ENCODE measurements at regions not wholly inside any gene's neighbourhood (a gene's known extent, or its start where the extent isn't known, plus 50 kb on each side); places are given as distances from the start of the nearest gene placed in this dataset.

GRCh38 chr3:13178107-13178506 is 104.9 kb upstream of the IQSEC1 start:
- H3K4me1 ChIP-seq, result no peaks in the 10 kb centered on the region
- H3K36me3 ChIP-seq, result no peaks in the 10 kb centered on the region
- no peaks in the 10 kb centered on the region for H3K27me3 ChIP-seq
- no peak overlapping the region for H3K4me3 ChIP-seq
- no peak for DNase-seq (ENCODE audit: low spot score in 2 of 2)
- H3K27ac ChIP-seq, result no peak overlapping the region
- no peak for TF ChIP-seq CTCF (IDR thresholded peaks at IDR 0.05)
- H3K9me3 ChIP-seq, result peaks cover 0 to 34% (median 7%) of the 10 kb centered on the region in 4 donors
- 86 to 100% methylated on average over 3 of the region's 3 CpGs for WGBS, 2 donors

- Histone ChIP-seq H3K4me3 (no peak overlapping the region), H3K4me1 (no peaks in the 10 kb centered on the region), H3K27me3 (no peaks in the 10 kb centered on the region), H3K36me3 (no peaks in the 10 kb centered on the region), H3K9me3 (peaks cover 0 to 32% (median 7%) of the 10 kb centered on the region in 4 donors), H3K27ac (no peak overlapping the region)
- TF ChIP-seq POLR2A (IDR thresholded peaks at IDR 0.05) (no peak), CTCF (IDR thresholded peaks at IDR 0.05) (no peak), EP300 (IDR thresholded peaks at IDR 0.05) (no peak)
- WGBS, 2 donors, result 37 to 90% methylated on average over 2 of the region's 4 CpGs
- no peak for DNase-seq (ENCODE audit: low spot score in 2 of 2)
These were observed 104.4 kb upstream of the IQSEC1 start for GRCh38 chr3:13177641-13178040.

GRCh38 chr3:13177236-13177635 is 104.0 kb upstream of the IQSEC1 start:
- Histone ChIP-seq H3K27me3 (no peaks in the 10 kb centered on the region), H3K36me3 (no peaks in the 10 kb centered on the region), H3K4me1 (no peaks in the 10 kb centered on the region), H3K4me3 (no peak overlapping the region), H3K27ac (no peak overlapping the region), H3K9me3 (peaks cover 0 to 32% (median 7%) of the 10 kb centered on the region in 4 donors)
- no peak for DNase-seq (ENCODE audit: low spot score in 2 of 2)
- WGBS, 2 donors, result 80 to 83% methylated on average over 2 of the region's 2 CpGs
- TF ChIP-seq EP300 (IDR thresholded peaks at IDR 0.05) (no peak), CTCF (IDR thresholded peaks at IDR 0.05) (no peak), POLR2A (IDR thresholded peaks at IDR 0.05) (no peak)

- H3K4me1 ChIP-seq, result no peaks in the 10 kb centered on the region
- DNase-seq (ENCODE audit: low spot score in 2 of 2), result no peak
- no peaks in the 10 kb centered on the region for H3K36me3 ChIP-seq
- H3K27ac ChIP-seq, result no peak overlapping the region
- no peaks in the 10 kb centered on the region for H3K27me3 ChIP-seq
- no peak overlapping the region for H3K4me3 ChIP-seq
- 89 to 91% methylated on average over 10 of the region's 10 CpGs for WGBS, 2 donors
- H3K9me3 ChIP-seq, result peaks cover 0 to 31% (median 7%) of the 10 kb centered on the region in 4 donors
- TF ChIP-seq EP300 (IDR thresholded peaks at IDR 0.05) (no peak), CTCF (IDR thresholded peaks at IDR 0.05) (no peak), POLR2A (IDR thresholded peaks at IDR 0.05) (no peak)
These were observed 103.2 kb upstream of the IQSEC1 start for GRCh38 chr3:13176445-13176844.

GRCh38 chr3:13174803-13175135 is 101.5 kb upstream of the IQSEC1 start:
- Histone ChIP-seq H3K36me3 (no peaks in the 10 kb centered on the region), H3K4me3 (no peak overlapping the region), H3K27ac (no peak overlapping the region), H3K4me1 (no peaks in the 10 kb centered on the region), H3K9me3 (peaks cover 0 to 27% (median 6%) of the 10 kb centered on the region in 4 donors), H3K27me3 (no peaks in the 10 kb centered on the region)
- 86 to 92% methylated on average over 6 of the region's 6 CpGs for WGBS, 2 donors
- TF ChIP-seq POLR2A (IDR thresholded peaks at IDR 0.05) (no peak), EP300 (IDR thresholded peaks at IDR 0.05) (no peak), CTCF (IDR thresholded peaks at IDR 0.05) (no peak)
- no peak for DNase-seq (ENCODE audit: low spot score in 2 of 2)
